ENCODE measurements at regions not wholly inside any gene's neighbourhood (a gene's known extent, or its start where the extent isn't known, plus 50 kb on each side); places are given as distances from the start of the nearest gene placed in this dataset.

GRCh38 chr15:63441266-63441665, 59.6 kb upstream of the CA12 start:
- no peak for TF ChIP-seq POLR2A (IDR thresholded peaks at IDR 0.05)
- no peak for TF ChIP-seq CTCF (IDR thresholded peaks at IDR 0.05)
